Common myeloid progenitor, CD34-positive (primary cell): ENCODE measurements at regions not wholly inside any gene's neighbourhood (a gene's known extent, or its start where the extent isn't known, plus 50 kb on each side); places are given as distances from the start of the nearest gene placed in this dataset.

Source experiments
- CTCF ChIA-PET: fragments of 350-600 bp; sonication (Branson Sonifier 250); formaldehyde crosslinking; loops from one replicate; lab custom pipeline; 2021; ENCODE audit warnings: antibody characterized with exemption; lab: Charles Lee
- POLR2A ChIA-PET: fragments of 350-600 bp; sonication (Branson Sonifier 250); formaldehyde crosslinking; loops from one replicate; lab custom pipeline; 2021; ENCODE audit warnings: antibody characterized with exemption; lab: Charles Lee
- DNase-seq, 3 donors: peaks; one replicate each; pipeline versions ENCODE4 v3.0.0 to v3.0.0-alpha.2; 2013
- H3K27ac ChIP-seq, 2 experiments: 1 replicate in 1 of 2; 2 replicates in 1 of 2; pipeline ENCODE4 v1.7.0; 2013; ENCODE audit warnings: inconsistent platforms in 2 of 2, low read length in 2 of 2, mild to moderate bottlenecking in 2 of 2, low read depth in 1 of 2, moderate library complexity in 1 of 2; ENCODE audit not compliant: severe bottlenecking in 2 of 2, insufficient read depth in 1 of 2, poor library complexity in 1 of 2
- H3K27me3 ChIP-seq, 5 experiments: replicated peaks in 2 of 5; 1 replicate in 3 of 5; 2 replicates in 2 of 5; pipeline versions ENCODE4 v1.6.1 to v1.7.0; 2013; ENCODE audit warnings: low read length in 4 of 5, mild to moderate bottlenecking in 2 of 5, moderate library complexity in 2 of 5, inconsistent platforms in 1 of 5; ENCODE audit not compliant: insufficient read depth in 5 of 5, control insufficient read depth in 4 of 5
- H3K36me3 ChIP-seq, 4 experiments: 1 replicate in 2 of 4; 2 replicates in 2 of 4; pipeline versions ENCODE4 v1.6.1 to v1.7.0; 2013; ENCODE audit warnings: low read length in 3 of 4, control low read depth in 1 of 4, mild to moderate bottlenecking in 1 of 4; ENCODE audit not compliant: control insufficient read depth in 4 of 4, insufficient read depth in 4 of 4
- H3K4me1 ChIP-seq, 4 experiments: 1 replicate in 3 of 4; 2 replicates in 1 of 4; pipeline versions ENCODE4 v1.6.1 to v1.7.1; 2013; ENCODE audit warnings: low read length in 3 of 4, mild to moderate bottlenecking in 3 of 4, control low read depth in 1 of 4, inconsistent platforms in 1 of 4, moderate library complexity in 1 of 4; ENCODE audit not compliant: control insufficient read depth in 4 of 4, insufficient read depth in 4 of 4; ENCODE audit errors: control extremely low read depth in 1 of 4
- H3K4me3 ChIP-seq, 7 experiments: 1 replicate in 4 of 7; 2 replicates in 3 of 7; pipeline versions ENCODE4 v1.5.1 to v1.7.0; 2013; ENCODE audit warnings: mild to moderate bottlenecking in 7 of 7, low read length in 6 of 7, moderate library complexity in 6 of 7, inconsistent platforms in 2 of 7, low read depth in 2 of 7, control low read depth in 1 of 7; ENCODE audit not compliant: insufficient read depth in 4 of 7, control insufficient read depth in 1 of 7; ENCODE audit errors: extremely low read depth in 1 of 7
- H3K9me3 ChIP-seq, 5 experiments: 1 replicate in 4 of 5; 2 replicates in 1 of 5; pipeline versions ENCODE4 v1.6.1 to v1.7.1; 2013; ENCODE audit warnings: low read length in 4 of 5, mild to moderate bottlenecking in 2 of 5, inconsistent platforms in 1 of 5, low read depth in 1 of 5, moderate library complexity in 1 of 5; ENCODE audit not compliant: control insufficient read depth in 4 of 5, insufficient read depth in 2 of 5; ENCODE audit errors: control extremely low read depth in 1 of 5
- WGBS: methylation state at CpG from one replicate; pipeline ENCODE4 v1.1.5; 2013; ENCODE audit not compliant: insufficient coverage; 5-methylcytosine and 5-hydroxymethylcytosine counted together

DNA sequence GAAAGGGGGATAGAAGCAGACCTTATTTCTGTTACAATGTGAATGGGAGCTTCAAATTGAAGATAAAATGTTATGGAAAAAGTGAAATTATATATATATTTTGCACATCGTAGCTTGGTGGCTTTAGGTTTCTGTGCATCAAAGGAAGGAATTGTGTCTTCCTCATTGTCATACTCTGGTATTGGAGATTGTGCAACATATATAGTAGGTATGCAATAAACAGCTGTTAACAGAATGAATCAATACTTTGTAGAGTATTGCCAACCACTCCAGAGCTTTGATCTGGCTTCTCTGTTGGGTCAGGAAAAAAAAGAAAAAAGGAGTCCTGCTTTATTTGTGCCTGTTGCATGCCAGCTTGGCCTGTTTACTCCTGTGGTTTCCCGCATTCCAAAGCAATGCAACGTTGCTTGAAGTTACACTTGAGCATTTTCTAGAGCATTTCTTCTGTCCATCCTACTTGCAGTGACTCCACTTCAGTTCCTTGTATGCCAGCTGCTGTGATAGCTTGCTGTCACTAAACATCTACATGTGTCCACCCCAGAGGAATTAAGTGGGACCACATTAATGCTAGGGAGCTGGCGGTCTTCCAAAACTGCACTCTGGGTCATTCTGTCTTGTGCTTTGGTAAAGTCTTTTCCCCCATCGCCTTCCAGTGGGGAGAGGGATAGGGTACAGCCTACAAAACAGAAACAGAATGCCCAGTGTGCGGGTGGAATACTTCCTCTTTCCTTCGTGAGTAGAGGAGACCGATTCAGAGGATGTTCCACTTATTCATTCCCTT, 62.0 kb upstream of the MEF2C start:
- peaks cover 0 to 6% (median 2%) of the 10 kb centered on the region in 4 experiments for H3K36me3 ChIP-seq
- no peak overlapping the region for H3K27ac ChIP-seq
- no peak overlapping the region for H3K4me3 ChIP-seq
- ChIA-PET POLR2A (no interaction called here), CTCF (interaction anchor here (1.1 kb wide), 1 partner anchor 10 kb away, joined by 4 read pairs; no protein-coding TSS in a partner anchor)
- no peaks in the 10 kb centered on the region for H3K27me3 ChIP-seq
- 96% methylated on average over 4 of the region's 8 CpGs for WGBS
- no peaks in the 10 kb centered on the region for H3K9me3 ChIP-seq
- H3K4me1 ChIP-seq = no peaks in the 10 kb centered on the region
- DNase-seq = peak in 1 of 3 donors; percentile 17

GRCh38 chr5:88941581-88941980, 58.6 kb upstream of the MEF2C start:
- ChIA-PET CTCF (no interaction called here), POLR2A (no interaction called here)
- Histone ChIP-seq H3K9me3 (no peaks in the 10 kb centered on the region), H3K27ac (no peak overlapping the region), H3K27me3 (no peaks in the 10 kb centered on the region), H3K4me1 (no peaks in the 10 kb centered on the region), H3K4me3 (no peak overlapping the region), H3K36me3 (peaks cover 0 to 6% (median 2%) of the 10 kb centered on the region in 4 experiments)
- DNase-seq = no peak
- 100% methylated on average over 2 of the region's 2 CpGs for WGBS

DNA sequence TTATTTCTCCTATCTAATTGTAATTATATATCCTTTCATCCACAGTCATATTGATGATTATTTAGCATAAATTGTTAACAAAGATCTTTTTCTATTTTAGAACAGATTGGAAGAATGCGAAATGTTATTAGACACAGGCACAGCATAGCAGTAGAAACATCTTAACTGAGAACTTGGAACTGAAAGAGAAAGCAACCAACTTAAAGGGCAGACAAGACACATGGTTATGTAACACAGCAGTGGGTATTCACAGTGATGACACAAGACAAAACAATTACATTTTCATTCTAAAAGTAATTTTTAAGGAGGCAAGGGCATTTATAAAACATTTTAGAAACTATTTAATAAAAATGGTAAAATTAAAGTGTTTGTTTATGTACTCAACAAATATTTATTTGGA, 57.7 kb upstream of the MEF2C start:
- H3K27ac ChIP-seq = no peak overlapping the region
- H3K4me1 ChIP-seq = no peaks in the 10 kb centered on the region
- no peaks in the 10 kb centered on the region for H3K27me3 ChIP-seq
- no peak overlapping the region for H3K4me3 ChIP-seq
- peak in 1 of 3 donors; percentile 18 for DNase-seq
- ChIA-PET POLR2A (no interaction called here), CTCF (no interaction called here)
- WGBS = 100% methylated on average over 1 of the region's 1 CpG
- no peaks in the 10 kb centered on the region for H3K9me3 ChIP-seq
- H3K36me3 ChIP-seq = peaks cover 0 to 6% (median 3%) of the 10 kb centered on the region in 4 experiments

DNA sequence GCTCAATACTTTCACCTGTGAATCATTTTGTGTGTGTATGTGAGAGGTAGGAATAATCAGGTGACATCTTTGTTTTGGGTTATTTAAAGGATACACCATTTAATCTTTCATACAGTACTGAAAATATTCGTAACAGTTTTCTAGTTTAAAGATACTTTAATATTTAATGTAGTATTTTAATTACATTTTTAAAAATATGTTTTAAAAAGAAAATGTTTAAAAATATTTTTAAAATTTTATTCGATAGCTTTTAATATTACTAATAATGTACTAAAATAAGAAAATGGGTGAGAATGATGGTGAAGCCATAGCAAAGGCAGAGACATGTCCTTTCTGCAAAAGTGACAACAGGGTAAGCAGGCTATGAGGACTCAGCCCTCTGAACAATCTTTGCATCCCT, 56.3 kb upstream of the MEF2C start:
- ChIA-PET CTCF (interaction anchor here (1.5 kb wide), 1 partner anchor 9 kb away, joined by 3 read pairs; no protein-coding TSS in a partner anchor), POLR2A (no interaction called here)
- H3K36me3 ChIP-seq = peaks cover 0 to 6% (median 3%) of the 10 kb centered on the region in 4 experiments
- no peak overlapping the region for H3K4me3 ChIP-seq
- H3K27me3 ChIP-seq = no peaks in the 10 kb centered on the region
- no peaks in the 10 kb centered on the region for H3K9me3 ChIP-seq
- WGBS = no CpG with 5 or more reads among the region's 2 CpGs
- DNase-seq = no peak
- H3K4me1 ChIP-seq = no peaks in the 10 kb centered on the region
- H3K27ac ChIP-seq = no peak overlapping the region

DNA sequence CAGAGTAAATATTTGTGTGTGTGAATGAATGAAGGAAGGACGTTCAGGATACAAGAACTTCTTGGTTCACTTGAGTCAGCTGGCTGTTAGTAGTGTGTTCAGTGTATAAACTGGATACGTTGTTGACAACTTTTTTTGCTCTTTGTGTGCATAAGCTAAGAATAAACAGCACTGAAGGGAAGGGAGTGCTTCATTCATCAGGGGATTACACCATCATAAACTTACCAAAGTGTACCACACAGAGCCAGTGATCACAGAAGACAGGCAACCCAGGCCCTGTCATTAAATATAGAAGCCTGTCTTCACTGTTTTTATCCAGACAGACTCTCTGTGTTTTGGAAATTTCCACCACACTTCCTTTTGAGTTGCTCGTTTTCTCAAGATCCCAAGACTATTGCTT, 55.5 kb upstream of the MEF2C start:
- POLR2A ChIA-PET = no interaction called here
- Histone ChIP-seq H3K27ac (no peak overlapping the region), H3K9me3 (no peaks in the 10 kb centered on the region), H3K4me1 (no peaks in the 10 kb centered on the region), H3K36me3 (peaks cover 0 to 6% (median 3%) of the 10 kb centered on the region in 4 experiments), H3K4me3 (no peak overlapping the region), H3K27me3 (no peaks in the 10 kb centered on the region)
- CTCF ChIA-PET = interaction anchor here (1.5 kb wide), 1 partner anchor 10 kb away, joined by 3 read pairs; no protein-coding TSS in a partner anchor
- no peak for DNase-seq
- 100% methylated on average over 1 of the region's 3 CpGs for WGBS

DNA sequence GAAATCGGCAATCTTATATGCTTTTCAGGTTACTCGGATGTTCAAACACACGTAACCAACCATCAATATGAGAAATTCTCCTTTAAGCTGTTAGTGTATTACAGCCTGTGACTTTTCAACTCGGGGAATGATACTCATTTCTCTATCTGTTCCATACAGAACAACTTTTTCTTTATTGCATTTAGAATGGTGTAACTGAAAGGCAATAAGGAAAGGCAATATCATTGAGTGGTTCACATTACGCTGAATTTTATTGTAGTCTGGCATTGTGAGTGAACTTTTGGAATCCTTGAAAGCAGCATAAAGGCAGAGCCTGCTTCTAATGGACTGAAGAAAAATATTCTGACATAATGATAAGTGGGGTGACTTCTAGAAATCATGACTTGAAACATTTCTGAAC, 54.4 kb upstream of the MEF2C start:
- DNase-seq = no peak
- Histone ChIP-seq H3K4me1 (no peaks in the 10 kb centered on the region), H3K4me3 (no peak overlapping the region), H3K9me3 (no peaks in the 10 kb centered on the region), H3K27me3 (no peaks in the 10 kb centered on the region), H3K36me3 (peaks cover 0 to 6% (median 3%) of the 10 kb centered on the region in 4 experiments), H3K27ac (no peak overlapping the region)
- ChIA-PET POLR2A (no interaction called here), CTCF (interaction anchor here (2.2 kb wide), 1 partner anchor 9 kb away, joined by 9 read pairs; no protein-coding TSS in a partner anchor)
- 100% methylated on average over 4 of the region's 5 CpGs for WGBS

DNA sequence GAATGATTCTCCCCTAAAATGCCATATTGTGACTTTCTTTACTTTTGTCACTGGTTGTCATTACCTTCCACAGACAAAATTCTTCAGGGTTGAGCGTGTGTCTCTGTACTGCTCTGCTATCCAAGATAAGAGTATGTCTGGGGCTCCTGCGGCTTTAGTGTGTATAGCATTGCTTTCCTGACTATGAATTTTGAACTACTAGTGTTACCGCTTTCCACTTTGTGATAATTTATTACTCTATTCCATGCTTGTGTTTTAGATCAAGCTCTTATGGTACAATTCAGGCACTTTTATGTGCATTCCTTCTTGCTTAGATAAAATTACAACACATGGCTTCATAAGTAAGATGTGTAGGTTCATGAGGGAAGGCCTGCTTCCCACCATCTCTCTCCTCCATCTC, 51.5 kb upstream of the MEF2C start:
- no peak overlapping the region for H3K27ac ChIP-seq
- peaks cover 0 to 2% (median 0%) of the 10 kb centered on the region in 4 experiments for H3K36me3 ChIP-seq
- CTCF ChIA-PET = interaction anchor here (1.1 to 2.0 kb wide), 2 partner anchors 10 to 24 kb away, joined by 3 to 4 read pairs; no protein-coding TSS in a partner anchor
- H3K4me3 ChIP-seq = no peak overlapping the region
- no CpG with 5 or more reads among the region's 3 CpGs for WGBS
- H3K4me1 ChIP-seq = no peaks in the 10 kb centered on the region
- H3K27me3 ChIP-seq = no peaks in the 10 kb centered on the region
- DNase-seq = peak in 2 of 3 donors; percentile 19 to 36
- H3K9me3 ChIP-seq = no peaks in the 10 kb centered on the region
- POLR2A ChIA-PET = no interaction called here
